Superior temporal gyrus (tissue), 1 donor: ENCODE measurements at regions not wholly inside any gene's neighbourhood (a gene's known extent, or its start where the extent isn't known, plus 50 kb on each side); places are given as distances from the start of the nearest gene placed in this dataset.
"Not testable (repeated sequence)": the region's sequence is repeated elsewhere in the genome, so short reads cannot be mapped to it uniquely, and the experiment has no call there.

Experiments
- DNase-seq: peaks from one replicate; pipeline ENCODE4 v3.0.0-alpha.2; 2016; ENCODE audit errors: extremely low spot score

DNA sequence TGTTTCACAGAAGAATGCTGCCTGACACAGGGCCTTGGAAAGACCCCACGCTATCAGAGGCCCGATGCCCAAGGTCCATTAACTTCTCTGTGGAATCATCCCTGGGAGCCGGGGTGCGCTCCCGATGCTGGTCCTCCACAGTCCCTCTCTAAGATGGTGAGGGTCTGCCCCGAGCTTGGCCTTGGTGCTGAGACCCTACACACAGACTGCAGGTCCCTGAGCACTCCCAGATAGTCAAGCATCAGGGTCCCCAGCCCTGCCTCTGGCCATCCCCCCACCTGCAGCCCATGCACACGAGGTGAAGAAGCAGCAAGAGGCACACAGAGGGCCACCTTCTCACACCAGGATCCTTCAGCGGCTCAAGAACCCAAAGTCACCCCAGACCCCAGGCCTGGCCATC is 263.3 kb downstream of the MYCN start:
- no peak for DNase-seq

DNA sequence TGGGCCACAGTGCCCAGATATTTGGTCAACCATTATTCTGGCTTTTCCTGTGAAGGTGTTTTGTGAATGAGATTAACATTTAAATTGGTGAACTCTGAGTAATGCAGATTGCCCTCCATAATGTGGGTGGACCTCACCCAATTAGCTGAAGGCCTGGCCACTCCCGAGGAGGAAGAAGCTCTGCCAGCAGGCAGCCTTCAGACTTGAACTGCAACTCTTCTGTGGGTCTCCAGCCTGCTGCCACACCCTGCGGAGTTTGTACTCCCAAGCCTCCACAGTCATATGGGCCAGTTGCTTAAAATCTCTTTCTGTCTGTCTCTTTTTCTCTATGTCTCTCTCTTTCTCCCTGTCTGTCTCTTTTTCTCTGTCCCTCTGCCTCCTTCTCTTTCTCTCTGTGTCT is 262.7 kb downstream of the MYCN start:
- DNase-seq = no peak

DNA sequence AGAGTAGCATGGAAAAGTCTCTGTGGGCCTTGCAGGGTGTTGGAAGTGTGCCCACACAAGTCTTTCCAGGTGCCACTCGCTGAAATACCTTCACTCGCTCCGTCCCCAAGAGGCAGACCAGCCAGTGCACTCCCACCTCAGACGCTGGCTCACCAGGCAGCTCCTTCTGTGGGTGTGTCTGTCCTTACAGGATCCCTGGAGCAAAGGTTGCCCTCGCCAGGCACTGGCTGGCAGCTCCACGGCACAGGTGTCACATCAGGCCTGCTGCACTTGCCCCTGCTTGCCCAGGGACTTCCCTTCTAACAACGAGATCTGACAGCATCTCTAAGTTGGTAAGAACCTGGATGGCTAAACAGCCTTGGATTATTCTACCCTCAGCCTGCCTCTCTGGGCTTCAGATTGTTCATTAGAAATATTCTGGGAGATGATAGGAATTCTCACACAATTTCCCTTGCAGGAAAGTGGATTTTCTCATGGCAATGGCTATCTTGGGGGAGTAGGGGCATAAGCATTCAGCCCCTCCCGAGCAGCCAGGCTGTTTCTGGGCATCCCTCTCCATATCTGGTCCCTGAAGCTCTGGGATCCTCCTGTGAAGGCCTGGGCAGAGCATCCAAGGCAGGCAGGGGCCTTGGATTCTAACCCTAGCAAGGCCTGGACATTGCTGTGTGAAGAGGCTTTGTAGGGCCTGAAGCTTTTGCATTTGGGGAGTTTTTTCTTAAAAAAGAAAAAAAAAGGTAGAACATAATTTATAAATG is 262.1 kb downstream of the MYCN start:
- DNase-seq = no peak

DNA sequence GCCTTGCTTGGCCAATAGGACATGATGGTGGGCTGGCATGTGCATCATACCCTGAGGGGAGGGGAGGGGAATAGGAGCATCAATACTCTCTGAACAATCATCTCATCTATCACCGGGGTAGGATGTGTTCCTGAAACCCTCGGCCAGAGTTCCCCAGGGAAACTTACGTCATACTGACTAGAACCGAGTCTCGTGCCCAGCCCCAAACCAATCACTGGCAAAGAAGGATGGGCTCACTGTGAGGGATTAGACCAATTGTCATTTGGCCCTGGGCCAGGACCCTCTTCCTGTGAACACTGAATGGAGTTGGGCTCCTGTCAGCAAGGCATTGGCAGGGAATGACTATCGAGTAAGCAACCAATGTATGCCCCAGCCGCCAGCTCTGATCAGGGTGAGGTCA is 261.5 kb downstream of the MYCN start:
- DNase-seq = no peak

DNA sequence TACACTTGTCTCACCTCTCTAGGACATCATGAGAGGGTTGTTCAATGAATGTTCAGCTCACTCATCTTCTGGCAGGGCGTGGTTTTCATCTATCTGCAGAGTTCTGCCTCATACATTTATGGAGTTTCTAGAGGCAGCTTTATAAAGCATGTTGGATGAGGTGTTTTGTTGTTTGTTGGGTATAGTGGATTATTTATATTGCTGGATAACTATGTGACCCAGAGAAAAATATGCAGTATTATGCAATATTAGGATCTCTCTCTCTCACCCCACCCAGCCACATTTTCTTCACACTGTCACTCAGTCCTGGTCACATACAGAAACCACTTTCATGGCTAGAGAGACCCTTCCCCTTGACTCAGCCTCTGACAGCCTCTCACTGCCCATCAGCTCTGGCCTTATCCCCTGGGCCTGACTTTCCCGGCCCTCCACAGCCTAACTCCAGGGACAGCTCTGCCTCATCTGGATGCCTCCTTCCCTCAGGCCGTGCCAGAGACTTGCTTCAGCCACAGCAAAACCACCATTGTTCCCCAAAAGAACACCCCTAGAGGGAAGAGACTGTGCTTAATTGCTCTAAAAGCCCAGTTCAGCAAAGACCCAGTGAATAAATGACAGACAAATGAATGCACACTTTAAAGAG is 260.3 kb downstream of the MYCN start:
- DNase-seq = no peak

DNA sequence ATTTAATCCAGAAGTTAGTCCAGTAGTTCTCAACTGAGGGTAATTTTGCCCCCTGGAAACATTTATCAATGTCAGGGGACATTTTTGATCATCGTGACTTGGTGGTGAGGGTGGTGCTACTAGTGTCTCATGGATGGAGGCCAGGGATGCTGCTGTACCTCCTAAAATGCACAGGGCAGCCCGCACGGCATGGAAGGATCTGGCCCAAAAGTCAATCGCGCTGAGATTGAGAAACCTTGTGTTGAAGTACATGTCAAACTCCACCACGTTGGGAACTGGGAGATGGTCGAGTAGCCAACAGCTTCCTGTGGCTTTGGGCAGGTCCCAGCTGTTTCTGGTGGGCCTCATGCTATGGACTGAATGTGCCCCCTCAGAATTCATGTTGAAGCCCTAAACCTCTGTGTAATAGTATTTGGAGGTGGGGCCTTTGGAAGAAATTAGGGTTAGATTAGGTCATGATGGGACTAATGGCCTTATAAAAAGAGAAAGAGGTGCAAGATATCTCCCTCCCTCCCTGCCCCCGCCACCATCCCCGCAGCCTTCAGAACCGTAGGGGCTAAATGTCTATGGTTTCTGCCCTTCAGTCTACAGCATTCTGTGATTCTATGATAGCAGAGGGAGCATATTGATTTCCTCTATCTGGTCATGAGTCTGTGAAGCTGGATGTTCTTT is 259.7 kb downstream of the MYCN start:
- no peak for DNase-seq

DNA sequence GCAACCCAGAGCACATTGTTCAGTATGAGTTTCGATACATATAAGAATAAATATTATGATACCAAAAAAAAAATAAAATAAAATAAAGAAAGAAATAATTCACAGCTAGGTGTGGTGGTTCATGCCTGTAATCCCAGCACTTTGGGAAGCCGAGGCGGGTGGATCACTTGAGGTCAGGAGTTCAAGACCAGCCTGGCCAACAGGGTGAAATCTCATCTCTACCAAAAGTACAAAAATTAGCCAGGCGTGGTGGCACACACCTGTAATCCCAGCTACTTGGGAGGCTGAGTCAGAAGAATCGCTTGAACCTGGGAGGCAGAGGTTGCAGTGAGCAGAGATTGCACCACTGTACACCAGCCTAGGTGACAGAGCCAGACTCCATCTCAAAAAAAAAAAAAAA is 258.9 kb downstream of the MYCN start:
- DNase-seq = not testable (repeated sequence)

DNA sequence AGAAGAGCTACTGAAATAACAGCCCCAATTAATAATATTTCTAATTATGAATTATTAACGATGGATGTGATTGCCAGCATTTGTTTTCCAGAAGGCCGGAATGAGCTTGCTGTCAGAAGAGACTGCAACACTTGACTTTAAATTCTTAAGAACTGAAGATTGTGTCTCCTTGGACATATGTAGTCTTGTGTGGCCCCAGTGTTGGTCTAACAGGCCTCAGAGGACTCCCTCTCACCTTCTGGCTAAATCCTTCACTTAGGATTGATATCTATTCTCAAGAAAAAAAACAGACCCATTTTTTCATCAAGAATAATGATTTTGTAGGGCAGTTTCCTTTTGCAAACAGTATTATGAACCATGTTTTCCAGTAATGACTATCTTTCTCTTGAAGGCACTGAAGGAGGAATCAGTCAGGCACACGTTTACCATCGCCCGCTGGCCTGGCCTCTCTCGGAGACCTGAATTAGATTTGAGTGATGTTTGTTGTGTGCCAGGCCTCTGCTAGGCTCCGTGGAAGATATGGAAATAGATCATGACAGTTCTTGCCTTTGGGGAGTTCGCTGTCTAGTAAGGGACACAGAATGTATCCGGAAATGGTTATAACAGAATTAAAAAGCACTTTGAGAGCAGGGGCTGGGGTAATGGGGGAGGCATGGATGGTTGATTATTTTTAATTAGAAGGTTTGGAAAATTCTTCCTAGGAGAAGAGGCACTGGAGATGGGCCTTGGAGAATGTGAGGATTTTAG is 258.0 kb downstream of the MYCN start:
- DNase-seq = no peak

DNA sequence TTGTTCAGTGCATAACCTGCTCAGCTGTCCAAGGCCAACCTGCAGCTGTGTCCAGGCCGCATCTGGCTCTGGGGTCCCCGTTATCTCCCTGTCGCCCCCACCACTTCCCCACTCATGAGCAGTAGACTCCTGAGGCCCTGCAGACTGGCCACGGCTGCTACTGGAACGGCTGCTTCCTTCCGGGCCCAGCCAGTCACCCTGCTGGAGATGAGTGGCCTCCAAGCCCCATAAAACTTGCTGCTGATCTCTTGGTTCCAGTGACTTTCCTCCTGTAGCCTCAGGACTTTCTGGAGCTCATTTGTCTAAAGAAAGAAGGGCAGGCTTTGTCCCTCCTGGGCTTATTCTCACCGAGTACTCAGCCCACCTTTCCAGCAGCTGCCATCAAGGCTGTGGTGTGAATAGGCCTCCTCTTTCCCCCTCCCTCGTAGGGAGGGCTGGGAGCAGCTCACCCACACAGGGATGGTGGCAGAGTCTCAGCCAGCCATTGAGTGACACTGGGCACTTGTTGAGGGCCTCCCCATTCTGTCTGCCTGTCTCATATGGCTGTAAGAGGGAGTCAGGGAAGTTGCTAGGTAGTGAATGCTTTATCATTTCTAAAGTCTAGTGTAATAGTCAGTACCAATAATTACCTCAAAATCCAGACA is 257.3 kb downstream of the MYCN start:
- no peak for DNase-seq

DNA sequence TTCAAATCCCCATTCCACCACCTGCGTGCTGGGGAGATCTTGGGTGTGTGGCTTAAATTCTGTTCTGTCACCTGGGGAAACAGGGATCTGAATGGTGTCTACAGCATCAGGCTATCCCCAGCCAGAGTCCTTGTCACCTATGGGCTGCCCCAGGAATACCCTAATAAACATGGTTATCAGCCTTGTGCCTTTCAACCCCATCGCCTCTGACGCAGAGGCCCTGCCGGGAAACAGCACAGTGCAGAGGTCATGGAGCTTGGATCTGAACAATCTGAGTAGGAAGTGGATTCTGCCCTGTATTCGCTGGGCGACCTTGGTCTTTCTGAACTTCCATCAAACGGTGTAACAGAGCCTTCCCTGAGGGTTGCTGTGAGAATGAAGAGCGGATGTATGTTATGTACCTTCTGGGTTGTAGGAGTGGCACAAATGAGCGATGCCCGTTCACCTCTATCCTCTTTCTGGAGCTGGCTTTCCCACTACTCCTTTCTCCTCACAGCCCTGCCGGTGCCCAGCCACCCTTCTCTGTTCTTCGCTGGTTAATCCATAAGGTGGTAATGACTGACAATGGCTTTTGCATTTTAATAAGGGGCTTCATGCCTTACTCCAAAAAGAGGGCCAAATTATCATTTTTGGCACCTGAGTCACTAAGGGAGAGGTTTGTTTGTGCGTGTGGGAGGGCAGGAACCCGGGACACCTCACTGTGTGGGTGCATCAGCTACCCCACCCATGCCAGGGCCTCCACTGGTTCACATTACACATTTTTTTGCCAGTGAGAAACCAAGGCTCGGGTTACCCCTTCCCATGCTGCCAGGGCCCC is 256.5 kb downstream of the MYCN start:
- DNase-seq = no peak

DNA sequence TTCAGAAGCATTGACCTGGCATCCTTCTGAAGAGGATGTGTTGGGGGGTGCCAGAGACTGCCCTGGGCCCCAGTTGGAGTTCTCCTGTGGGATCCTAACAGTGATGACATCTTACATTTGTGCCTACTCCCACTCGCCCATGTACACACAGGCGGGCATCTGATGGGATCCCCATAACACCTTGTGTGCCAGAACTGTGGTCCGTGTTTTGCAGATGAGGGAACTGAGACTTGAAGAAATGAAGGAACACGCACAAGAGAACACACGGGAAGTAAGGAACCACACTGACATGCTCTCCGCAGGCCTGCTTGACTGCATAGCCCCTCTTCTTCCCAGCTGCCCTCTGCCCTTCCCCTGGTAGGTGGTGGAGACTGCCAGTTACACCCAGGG is 255.3 kb downstream of the MYCN start:
- DNase-seq = no peak

DNA sequence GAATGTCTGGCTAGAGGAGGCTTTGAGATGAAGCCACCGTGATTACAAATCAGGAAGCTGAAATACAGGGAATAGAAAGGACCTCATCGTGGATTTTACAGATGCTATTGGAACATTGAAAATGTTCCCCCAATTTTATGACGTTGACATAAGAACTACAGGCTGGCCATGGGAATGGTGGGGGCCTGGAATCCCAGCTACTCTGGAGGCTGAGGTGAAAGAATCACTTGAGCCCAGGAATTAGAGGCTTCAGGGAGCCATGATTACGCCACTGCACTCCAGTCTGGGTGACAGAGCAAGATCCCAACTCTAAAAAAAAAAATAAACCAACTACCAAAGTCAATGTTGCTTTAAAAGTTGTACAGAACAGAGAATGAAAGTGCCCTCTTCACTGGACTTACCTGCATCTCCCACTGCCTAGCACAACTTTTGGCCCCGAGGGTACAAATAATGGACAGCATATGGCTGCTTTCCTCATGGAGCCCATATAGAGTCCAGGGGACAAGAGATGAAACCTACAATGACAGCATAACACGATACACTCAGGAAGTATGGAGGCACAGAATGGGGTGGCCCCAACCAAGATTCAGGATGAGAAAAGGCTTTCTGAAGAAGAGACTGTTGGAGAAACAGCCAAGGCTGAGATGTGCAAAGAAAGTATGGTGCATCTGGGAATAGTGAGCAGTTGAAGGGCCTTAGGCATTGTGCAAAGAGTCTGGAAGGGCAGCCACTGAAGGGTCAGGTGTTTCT is 254.8 kb downstream of the MYCN start:
- no peak for DNase-seq

DNA sequence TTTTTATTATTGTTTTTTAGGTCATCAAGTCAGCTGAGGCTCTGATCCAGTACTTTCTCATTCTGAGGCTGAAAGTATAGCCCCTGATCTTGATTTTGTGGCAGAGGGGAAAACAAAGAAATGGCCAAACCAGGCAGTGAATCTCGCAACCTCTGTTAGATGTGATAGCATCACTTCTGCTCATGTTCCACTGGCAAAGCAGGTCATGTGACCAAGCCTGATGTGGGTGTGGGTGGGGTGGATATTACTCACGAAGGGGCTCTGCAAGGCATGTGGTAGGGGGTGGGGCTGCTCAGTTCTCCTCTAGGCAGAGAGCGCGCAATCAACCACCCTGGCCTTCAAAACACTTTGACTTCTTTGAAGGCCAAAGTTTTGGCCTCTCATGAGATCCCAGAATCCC is 254.2 kb downstream of the MYCN start:
- no peak for DNase-seq

DNA sequence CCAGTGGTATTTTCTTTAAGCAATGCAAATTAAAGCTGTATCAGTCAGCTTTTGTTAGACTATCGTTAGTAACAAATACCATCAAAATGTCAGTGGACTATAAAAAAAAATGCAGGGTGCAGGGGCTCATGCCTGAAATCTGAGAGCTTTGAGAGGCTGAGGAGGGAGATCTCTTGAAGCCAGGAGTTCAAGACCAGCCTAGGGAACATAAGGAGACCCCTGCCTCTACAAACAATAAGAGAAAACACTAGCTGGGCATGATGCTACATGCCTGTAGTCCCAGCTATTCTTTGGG is 253.7 kb downstream of the MYCN start:
- no peak for DNase-seq

DNA sequence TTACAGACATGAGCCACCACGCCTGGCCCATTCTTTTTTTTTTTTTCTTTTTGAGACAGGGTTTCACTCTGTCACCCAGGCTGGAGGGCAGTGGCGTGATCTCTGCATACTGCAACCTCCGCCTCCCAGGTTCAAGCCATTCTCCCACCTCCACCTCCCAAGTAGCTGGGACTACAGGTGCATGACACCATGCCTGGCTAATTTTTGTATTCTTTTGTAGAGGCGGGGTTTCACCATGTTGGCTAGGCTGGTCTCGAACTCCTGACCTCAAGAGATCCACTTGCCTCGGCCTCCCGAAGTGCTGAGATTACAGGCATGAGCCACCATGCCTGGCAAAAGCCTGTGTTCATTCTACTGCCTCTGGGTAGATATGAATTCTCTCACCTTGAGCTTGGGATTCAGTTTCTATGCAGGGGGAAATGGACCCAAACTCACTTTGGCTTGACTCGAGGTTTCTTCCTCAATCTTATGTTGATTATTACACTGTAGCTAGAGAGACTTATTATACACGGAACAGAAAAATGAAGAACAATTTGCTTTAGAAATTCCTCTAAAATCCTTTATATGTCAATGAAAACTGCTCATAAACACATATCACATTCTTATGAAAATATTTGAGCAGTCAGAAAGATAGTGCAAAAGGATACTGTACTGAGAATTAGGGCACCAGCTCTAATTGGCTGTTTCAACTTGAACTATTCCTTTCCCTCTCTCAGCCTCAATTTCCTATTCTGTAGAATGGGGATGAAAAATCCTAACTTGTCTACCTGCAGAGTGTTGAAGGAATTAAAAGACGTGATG is 252.3 kb downstream of the MYCN start:
- no peak for DNase-seq

DNA sequence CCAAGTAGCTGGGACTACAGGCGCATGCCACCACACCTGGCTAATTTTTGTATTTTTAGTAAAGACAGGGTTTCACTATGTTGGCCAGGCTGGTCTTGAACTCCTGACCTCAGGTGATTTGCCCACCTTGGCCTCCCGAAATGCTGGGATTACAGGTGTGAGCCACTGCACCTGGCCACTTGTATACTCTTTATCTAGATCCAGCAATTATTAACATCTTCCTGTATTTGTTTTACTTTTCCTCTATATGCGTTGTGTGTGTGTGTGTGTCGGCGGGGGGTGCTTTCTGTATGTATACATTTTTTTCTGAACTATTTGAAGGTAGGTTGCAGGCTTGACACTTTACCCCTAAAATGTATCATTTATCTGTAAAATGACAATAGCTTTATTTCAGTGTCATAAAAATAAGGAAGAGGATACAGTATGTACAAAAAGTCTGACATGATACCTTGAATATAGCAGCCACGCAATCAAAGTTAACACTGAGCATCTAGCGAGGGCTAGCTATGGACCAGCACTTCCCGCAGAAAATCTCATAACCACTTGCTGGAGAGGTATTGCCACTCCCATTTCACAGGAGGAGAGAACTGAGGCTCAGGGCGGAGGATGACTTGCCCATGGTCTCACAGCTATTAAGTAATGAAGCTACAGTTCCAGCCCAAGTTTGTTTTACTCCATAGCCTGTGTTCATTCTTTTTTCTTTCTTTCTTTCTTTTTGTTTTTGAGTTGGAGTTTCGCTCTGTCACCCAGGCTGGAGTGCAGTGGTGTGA is 251.3 kb downstream of the MYCN start:
- DNase-seq = no peak

DNA sequence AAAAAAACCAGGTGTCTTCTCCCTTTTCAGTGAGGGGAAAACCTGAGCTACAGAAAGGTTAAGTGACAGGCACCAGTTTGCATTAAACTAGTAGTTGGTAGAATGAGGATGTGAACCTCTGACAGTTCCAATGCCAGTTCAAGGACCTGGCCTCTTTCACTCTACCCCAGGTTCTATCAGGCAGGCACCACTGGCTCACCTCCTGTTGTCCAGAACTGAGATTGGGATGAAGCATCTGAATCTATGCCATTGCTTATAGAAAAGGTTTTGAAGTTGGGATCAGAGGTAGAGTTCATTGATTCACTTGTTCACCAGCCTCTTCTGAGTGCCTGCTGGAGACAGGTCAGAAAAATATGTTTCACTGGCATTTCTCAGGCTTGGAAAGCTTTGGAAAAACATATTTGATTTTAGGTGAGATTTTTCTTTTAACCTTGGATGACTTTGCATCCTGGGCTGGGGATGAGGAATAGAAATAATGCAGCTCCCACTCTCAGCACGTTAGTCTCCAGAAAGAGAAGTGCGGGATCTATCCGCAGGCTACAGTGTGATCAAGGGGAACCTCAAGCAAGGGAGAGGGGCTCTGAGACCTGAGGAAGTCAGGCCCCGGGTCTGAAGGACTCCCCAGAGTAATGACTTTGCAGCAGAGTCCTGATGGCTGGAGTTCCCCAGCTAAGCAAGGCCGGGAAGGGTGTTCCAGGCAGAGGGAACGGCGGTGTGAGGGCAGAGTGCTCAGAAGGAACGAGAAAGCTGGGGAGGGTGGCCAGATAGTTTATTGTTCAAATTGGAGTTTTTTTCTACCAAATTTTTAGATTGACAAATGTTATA is 250.3 kb downstream of the MYCN start:
- no peak for DNase-seq

DNA sequence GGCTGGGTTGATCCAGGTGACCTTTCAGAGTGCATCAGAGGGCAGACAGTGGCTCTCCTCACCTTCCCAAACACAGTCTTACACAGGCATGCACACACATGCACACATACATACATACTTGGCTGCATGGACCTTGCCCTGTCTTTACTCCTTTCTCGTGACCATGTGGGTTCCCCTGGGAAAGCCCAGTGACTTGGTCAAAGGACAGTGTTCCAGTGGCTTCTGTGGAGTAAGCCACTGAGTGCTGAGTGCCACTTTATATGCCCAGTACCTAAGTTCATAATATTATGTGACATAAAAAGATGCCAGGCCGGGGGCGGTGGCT is 249.4 kb downstream of the MYCN start:
- no peak for DNase-seq
